ENCODE measurements at regions not wholly inside any gene's neighbourhood (a gene's known extent, or its start where the extent isn't known, plus 50 kb on each side); places are given as distances from the start of the nearest gene placed in this dataset.

DNA sequence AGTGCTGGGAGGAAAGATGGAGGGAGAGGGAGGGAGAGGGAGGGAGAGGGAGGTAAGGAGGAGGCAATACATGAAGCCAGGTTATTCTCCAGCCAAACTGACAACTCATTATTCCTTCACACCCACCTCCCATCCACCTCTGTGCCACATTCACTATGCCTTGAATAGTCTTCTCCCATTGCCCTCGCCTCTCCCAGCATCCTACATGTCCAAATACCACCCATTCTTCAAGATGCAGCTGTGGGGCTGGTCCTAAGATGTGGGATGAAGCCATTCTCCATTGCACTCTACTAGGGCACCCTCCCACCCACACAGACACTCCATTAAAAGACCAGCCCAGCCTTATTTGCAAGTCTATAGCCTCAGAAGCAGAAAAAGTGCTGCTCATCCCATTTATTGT, 165.8 kb downstream of the RRAGC start:
- no peak for TF ChIP-seq EZH2phosphoT487 (IDR thresholded peaks at IDR 0.05; ENCODE audit: borderline replicate concordance, low read length)
- TF ChIP-seq CTCF (IDR thresholded peaks at IDR 0.05; ENCODE audit: low read depth, low read length, poor library complexity, severe bottlenecking): no peak
- Histone ChIP-seq H3K9me3 (ENCODE audit: control insufficient read depth, insufficient read depth, low read length) (no peaks in the 10 kb centered on the region), H3K79me2 (ENCODE audit: control insufficient read depth, low read length) (no peaks in the 10 kb centered on the region), H3K4me1 (ENCODE audit: control insufficient read depth, low read length) (no peaks in the 10 kb centered on the region), H3K27me3 (ENCODE audit: control insufficient read depth, low read length) (peaks cover 10% of the 10 kb centered on the region; the same call in 1 of the 2 replicates), H3K27ac (ENCODE audit: low read depth, low read length) (no peak overlapping the region), H3F3A (ENCODE audit: control insufficient read depth, insufficient read depth) (no peaks in the 10 kb centered on the region), H3K9me2 (replicated peaks; ENCODE audit: control insufficient read depth, low read length) (no peaks in the 10 kb centered on the region), H3K4me3 (ENCODE audit: low read length) (no peak overlapping the region), H3K36me3 (ENCODE audit: control insufficient read depth, low read length) (no peaks in the 10 kb centered on the region), H4K20me1 (ENCODE audit: control insufficient read depth, insufficient read depth, low read depth, low read length) (no peaks in the 10 kb centered on the region), H3K4me2 (ENCODE audit: low read length) (no peak overlapping the region)

DNA sequence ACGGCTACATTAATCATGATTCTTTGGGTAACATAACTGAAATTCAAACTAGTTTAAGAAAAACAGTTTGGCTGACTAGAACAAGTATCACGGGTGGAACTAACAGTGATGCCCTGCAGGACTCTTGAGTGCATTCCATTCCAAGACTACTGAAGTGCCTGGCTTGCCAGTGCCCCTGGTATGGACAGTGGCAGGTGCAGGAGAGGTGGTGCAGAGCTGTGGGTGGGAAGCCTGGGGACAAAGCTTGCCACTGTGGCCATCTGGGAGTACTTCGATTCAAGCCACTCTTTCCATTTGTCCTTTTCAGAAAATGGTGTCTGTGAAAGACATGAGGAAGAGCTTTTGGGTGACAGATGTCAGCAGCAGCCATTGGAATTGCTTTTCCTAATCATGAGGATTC, 166.5 kb downstream of the RRAGC start:
- Histone ChIP-seq H3K27me3 (ENCODE audit: control insufficient read depth, low read length) (peaks cover 13% of the 10 kb centered on the region; the same call in 1 of the 2 replicates), H3K79me2 (ENCODE audit: control insufficient read depth, low read length) (no peaks in the 10 kb centered on the region), H3K4me3 (ENCODE audit: low read length) (no peak overlapping the region), H4K20me1 (ENCODE audit: control insufficient read depth, insufficient read depth, low read depth, low read length) (no peaks in the 10 kb centered on the region), H3K9me3 (ENCODE audit: control insufficient read depth, insufficient read depth, low read length) (no peaks in the 10 kb centered on the region), H3K36me3 (ENCODE audit: control insufficient read depth, low read length) (no peaks in the 10 kb centered on the region), H3F3A (ENCODE audit: control insufficient read depth, insufficient read depth) (no peaks in the 10 kb centered on the region), H3K27ac (ENCODE audit: low read depth, low read length) (no peak overlapping the region), H3K4me1 (ENCODE audit: control insufficient read depth, low read length) (no peaks in the 10 kb centered on the region), H3K4me2 (ENCODE audit: low read length) (no peak overlapping the region), H3K9me2 (replicated peaks; ENCODE audit: control insufficient read depth, low read length) (no peaks in the 10 kb centered on the region)
- no peak for TF ChIP-seq CTCF (IDR thresholded peaks at IDR 0.05; ENCODE audit: low read depth, low read length, poor library complexity, severe bottlenecking)
- TF ChIP-seq EZH2phosphoT487 (IDR thresholded peaks at IDR 0.05; ENCODE audit: borderline replicate concordance, low read length): no peak

DNA sequence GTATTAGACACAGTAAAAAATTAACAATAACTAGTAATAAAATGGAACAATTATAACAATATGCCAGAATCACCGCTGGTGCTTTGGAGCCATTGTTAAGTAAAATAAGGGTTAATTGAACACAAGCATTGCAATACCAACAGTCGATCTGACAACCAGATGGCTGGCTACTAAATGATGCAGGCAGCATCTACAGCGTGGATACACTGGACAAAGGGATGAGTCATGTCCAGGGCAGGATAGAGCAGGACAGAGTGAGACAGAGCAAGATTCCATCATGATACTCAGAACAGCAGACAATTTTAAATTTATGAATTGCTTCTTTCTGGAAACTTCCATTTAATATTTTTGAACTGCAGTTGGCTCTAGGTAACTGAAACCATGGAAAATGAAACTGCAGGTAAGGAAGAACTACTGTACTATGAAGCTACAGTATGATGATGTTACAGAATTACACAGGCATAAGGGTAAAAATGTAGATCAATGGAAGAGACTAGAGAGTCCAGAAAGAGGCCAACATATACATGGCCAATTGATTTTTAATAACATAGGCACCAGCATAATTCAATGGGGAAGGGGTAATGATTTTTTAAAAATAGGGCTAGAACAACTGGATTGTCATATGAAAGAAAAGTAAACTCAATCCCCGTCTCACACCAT, 168.7 kb downstream of the RRAGC start:
- Histone ChIP-seq H3K79me2 (ENCODE audit: control insufficient read depth, low read length) (no peaks in the 10 kb centered on the region), H3K27ac (ENCODE audit: low read depth, low read length) (no peak overlapping the region), H3K4me1 (ENCODE audit: control insufficient read depth, low read length) (no peaks in the 10 kb centered on the region), H3K9me2 (replicated peaks; ENCODE audit: control insufficient read depth, low read length) (no peaks in the 10 kb centered on the region), H3F3A (ENCODE audit: control insufficient read depth, insufficient read depth) (no peaks in the 10 kb centered on the region), H3K9me3 (ENCODE audit: control insufficient read depth, insufficient read depth, low read length) (no peaks in the 10 kb centered on the region), H3K27me3 (ENCODE audit: control insufficient read depth, low read length) (peaks cover 17% of the 10 kb centered on the region; the same call in 1 of the 2 replicates), H3K36me3 (ENCODE audit: control insufficient read depth, low read length) (no peaks in the 10 kb centered on the region), H3K4me3 (ENCODE audit: low read length) (no peak overlapping the region), H4K20me1 (ENCODE audit: control insufficient read depth, insufficient read depth, low read depth, low read length) (no peaks in the 10 kb centered on the region), H3K4me2 (ENCODE audit: low read length) (no peak overlapping the region)
- TF ChIP-seq EZH2phosphoT487 (IDR thresholded peaks at IDR 0.05; ENCODE audit: borderline replicate concordance, low read length) (no peak), CTCF (IDR thresholded peaks at IDR 0.05; ENCODE audit: low read depth, low read length, poor library complexity, severe bottlenecking) (no peak)

All from DOHH2 (cell line).